H9 (cell line): ENCODE measurements at regions not wholly inside any gene's neighbourhood (a gene's known extent, or its start where the extent isn't known, plus 50 kb on each side); places are given as distances from the start of the nearest gene placed in this dataset.

Source experiments
- DNase-seq: peaks from one replicate; pipeline ENCODE4 v3.0.0-alpha.2; 2017
- H2AFZ ChIP-seq: one replicate; pipeline ENCODE4 v1.6.1; 2013; ENCODE audit warnings: mild to moderate bottlenecking, low read length, control low read depth, moderate library complexity
- H2AK5ac ChIP-seq: 2 replicates; pipeline ENCODE4 v1.6.1; 2013; ENCODE audit warnings: low read length, control low read depth, mixed read lengths; ENCODE audit not compliant: insufficient read length
- H2BK120ac ChIP-seq: one replicate; pipeline ENCODE4 v1.6.1; 2013; ENCODE audit warnings: low read depth, mild to moderate bottlenecking, low read length, control low read depth, inconsistent platforms; ENCODE audit not compliant: poor library complexity, severe bottlenecking
- H2BK12ac ChIP-seq: 2 replicates; pipeline ENCODE4 v1.6.1; 2013; ENCODE audit warnings: low read length, control low read depth, mixed read lengths, low read depth; ENCODE audit not compliant: insufficient read length
- H2BK15ac ChIP-seq: 2 replicates; pipeline ENCODE4 v1.6.1; 2013; ENCODE audit warnings: low read depth, low read length, control low read depth
- H2BK20ac ChIP-seq: one replicate; pipeline ENCODE4 v1.6.1; 2013; ENCODE audit warnings: low read depth, mild to moderate bottlenecking, low read length, control low read depth, inconsistent platforms; ENCODE audit not compliant: poor library complexity, severe bottlenecking
- H2BK5ac ChIP-seq: 2 replicates; pipeline ENCODE4 v1.6.1; 2013; ENCODE audit warnings: low read length, control low read depth, mixed read lengths; ENCODE audit not compliant: insufficient read length
- H3K14ac ChIP-seq: 2 replicates; pipeline ENCODE4 v1.6.1; 2013; ENCODE audit warnings: low read length, control low read depth; ENCODE audit not compliant: insufficient read depth
- H3K18ac ChIP-seq: 2 replicates; pipeline ENCODE4 v1.6.1; 2013; ENCODE audit warnings: low read depth, mild to moderate bottlenecking, mixed read lengths, low read length, control low read depth; ENCODE audit not compliant: insufficient read length
- H3K23ac ChIP-seq: 2 replicates; pipeline ENCODE4 v1.6.1; 2013; ENCODE audit warnings: low read length, control low read depth, mixed read lengths, low read depth; ENCODE audit not compliant: insufficient read length
- H3K23me2 ChIP-seq: 2 replicates; pipeline ENCODE4 v1.6.1; 2013; ENCODE audit warnings: low read depth, mild to moderate bottlenecking, mixed read lengths, low read length, control low read depth; ENCODE audit not compliant: insufficient read length, poor library complexity, severe bottlenecking
- H3K27ac ChIP-seq: 2 replicates; pipeline ENCODE4 v1.5.1; 2013; ENCODE audit warnings: low read length, control low read depth, mixed read lengths, low read depth; ENCODE audit not compliant: insufficient read length
- H3K27me3 ChIP-seq: 2 replicates; pipeline ENCODE4 v1.6.1; 2013; ENCODE audit warnings: low read length, control low read depth, inconsistent platforms; ENCODE audit not compliant: insufficient read depth
- H3K4ac ChIP-seq: 2 replicates; pipeline ENCODE4 v1.6.1; 2013; ENCODE audit warnings: low read depth, mild to moderate bottlenecking, control low read depth, inconsistent platforms, low read length, moderate library complexity
- H3K4me1 ChIP-seq: 2 replicates; pipeline ENCODE4 v1.6.1; 2013; ENCODE audit warnings: low read length, control low read depth, inconsistent platforms; ENCODE audit not compliant: insufficient read depth
- H3K4me2 ChIP-seq: 2 replicates; pipeline ENCODE4 v1.6.1; 2013; ENCODE audit warnings: low read length, control low read depth, mixed read lengths; ENCODE audit not compliant: insufficient read length, insufficient read depth
- H3K56ac ChIP-seq: 2 replicates; pipeline ENCODE4 v1.6.1; 2013; ENCODE audit warnings: low read depth, mild to moderate bottlenecking, mixed read lengths, low read length, control low read depth; ENCODE audit not compliant: insufficient read length
- H3K79me1 ChIP-seq: 2 replicates; pipeline ENCODE4 v1.6.1; 2013; ENCODE audit warnings: low read depth, mild to moderate bottlenecking, moderate library complexity, low read length, control low read depth, inconsistent platforms; ENCODE audit not compliant: insufficient read depth, poor library complexity, severe bottlenecking
- H3K79me2 ChIP-seq: 2 replicates; pipeline ENCODE4 v1.6.1; 2013; ENCODE audit warnings: low read length, control low read depth, inconsistent platforms; ENCODE audit not compliant: insufficient read depth
- H3K9ac ChIP-seq: 2 replicates; pipeline ENCODE4 v1.6.1; 2013; ENCODE audit warnings: low read length, control low read depth, mixed read lengths; ENCODE audit not compliant: insufficient read length; ENCODE audit errors: extremely low read depth
- H3K9me3 ChIP-seq: one replicate; pipeline ENCODE4 v1.6.1; 2013; ENCODE audit warnings: low read depth, low read length, inconsistent platforms; ENCODE audit not compliant: control insufficient read depth
- H3T11ph ChIP-seq: one replicate; pipeline ENCODE4 v1.6.1; 2013; ENCODE audit warnings: mild to moderate bottlenecking, low read length, control low read depth, inconsistent platforms
- H4K20me1 ChIP-seq: one replicate; pipeline ENCODE4 v1.6.1; 2013; ENCODE audit not compliant: control insufficient read depth, insufficient read length, insufficient read depth
- H4K5ac ChIP-seq: 2 replicates; pipeline ENCODE4 v1.6.1; 2013; ENCODE audit warnings: low read depth, mild to moderate bottlenecking, mixed read lengths, low read length, control low read depth; ENCODE audit not compliant: insufficient read length
- H4K8ac ChIP-seq: replicated peaks from 2 replicates; pipeline ENCODE4 v1.6.1; 2013; ENCODE audit warnings: low read length, control low read depth, mixed read lengths, low read depth; ENCODE audit not compliant: insufficient read length
- H4K91ac ChIP-seq: 2 replicates; pipeline ENCODE4 v1.6.1; 2013; ENCODE audit warnings: low read depth, mild to moderate bottlenecking, moderate library complexity, mixed read lengths, low read length, control low read depth; ENCODE audit not compliant: insufficient read length
- H3K27ac Mint-ChIP-seq, 3 experiments: 2 replicates in 2 of 3; 3 replicates in 1 of 3; pipeline ENCODE4 v1.8.0; 2020 to 2021; ENCODE audit warnings: mixed read lengths in 3 of 3, mild to moderate bottlenecking in 1 of 3, moderate library complexity in 1 of 3
- H3K27me3 Mint-ChIP-seq: 2 replicates; pipeline ENCODE4 v1.8.0; 2021; ENCODE audit warnings: low read depth, mild to moderate bottlenecking, moderate library complexity, mixed read lengths
- H3K36me3 Mint-ChIP-seq, 3 experiments: 2 replicates in 2 of 3; 3 replicates in 1 of 3; pipeline ENCODE4 v1.8.0; 2020 to 2021; ENCODE audit warnings: low read depth in 3 of 3, mixed read lengths in 3 of 3; ENCODE audit not compliant: insufficient read depth in 1 of 3
- H3K4me1 Mint-ChIP-seq, 2 experiments: 2 replicates each; pipeline ENCODE4 v1.8.0; 2020; ENCODE audit warnings: mixed read lengths in 2 of 2
- H3K4me3 Mint-ChIP-seq, 2 experiments: 2 replicates in 1 of 2; 3 replicates in 1 of 2; pipeline ENCODE4 v1.8.0; 2020 to 2021; ENCODE audit warnings: mild to moderate bottlenecking in 2 of 2, mixed read lengths in 2 of 2, moderate library complexity in 1 of 2
- H3K9me3 Mint-ChIP-seq, 2 experiments: 2 replicates in 1 of 2; 3 replicates in 1 of 2; pipeline ENCODE4 v1.8.0; 2020; ENCODE audit warnings: mild to moderate bottlenecking in 2 of 2, mixed read lengths in 2 of 2, moderate library complexity in 1 of 2
- CTCF ChIP-seq: fragments of 200-600 bp; sonication (generic); conservative IDR thresholded peaks from 3 replicates; pipeline ENCODE4 v1.8.0; 2021; ENCODE audit warnings: antibody characterized with exemption, mild to moderate bottlenecking
- WGBS: extraction: QIAGEN DNeasy Blood & Tissue Kit; methylation state at CpG from one replicate; pipeline ENCODE4 v1.1.7; 2013; ENCODE audit warnings: missing lambda C conversion rate, low lambda C conversion rate, mixed read lengths; ENCODE audit not compliant: insufficient read length; ENCODE audit errors: extremely low coverage; 5-methylcytosine and 5-hydroxymethylcytosine counted together

GRCh38 chr7:13016592-13017332 lies 329.3 kb downstream of the ARL4A start:
- Histone ChIP-seq H2AK5ac (no peak overlapping the region), H3K4me1 (no peaks in the 10 kb centered on the region; the same call in 1 of the 2 replicates), H3K4ac (no peak overlapping the region), H3T11ph (no peak overlapping the region), H3K23ac (no peak overlapping the region), H3K4me2 (no peak overlapping the region), H3K9ac (no peak overlapping the region), H4K8ac (no peak overlapping the region), H3K79me2 (no peaks in the 10 kb centered on the region), H3K27me3 (no peaks in the 10 kb centered on the region), H2BK12ac (no peak overlapping the region), H4K20me1 (no peaks in the 10 kb centered on the region), H4K91ac (no peak overlapping the region), H2BK5ac (no peak overlapping the region), H3K18ac (no peak overlapping the region), H3K79me1 (no peaks in the 10 kb centered on the region), H3K56ac (no peak overlapping the region), H2BK15ac (no peak overlapping the region; the same call in 1 of the 2 replicates), H3K9me3 (no peaks in the 10 kb centered on the region), H3K27ac (no peak overlapping the region), H4K5ac (no peak overlapping the region), H2BK120ac (no peak overlapping the region), H3K23me2 (no peaks in the 10 kb centered on the region), H2BK20ac (no peak overlapping the region), H3K14ac (no peak overlapping the region), H2AFZ (no peak overlapping the region)
- Mint-ChIP-seq H3K36me3 (no peaks in the 10 kb centered on the region), H3K27me3 (no peaks in the 10 kb centered on the region), H3K27ac (peak overlapping the region in 2 of 3 experiments; percentile 84 to 88; a peak in 5 of 7 replicates), H3K9me3 (no peaks in the 10 kb centered on the region), H3K4me1 (peaks cover 37 to 38% of the 10 kb centered on the region in 2 experiments), H3K4me3 (no peak overlapping the region)
- no CpG with 5 or more reads among the region's 9 CpGs for WGBS
- DNase-seq: no peak
- no peak for TF ChIP-seq CTCF
